Hippocampal formation (tissue), 2 donors: ENCODE measurements at regions not wholly inside any gene's neighbourhood (a gene's known extent, or its start where the extent isn't known, plus 50 kb on each side); places are given as distances from the start of the nearest gene placed in this dataset.

Experiments
- DNase-seq, 2 donors: peaks; one replicate each; lab custom pipeline; 2025; lab: John Stamatoyannopoulos, UW

GRCh38 chr3:106611841-106612240 lies 743.0 kb upstream of the CBLB start:
- DNase-seq: no peak

- no peak for DNase-seq
Measured at GRCh38 chr3:106616556-106616955, 747.7 kb upstream of the CBLB start.

GRCh38 chr3:106617276-106617675 lies 748.5 kb upstream of the CBLB start:
- DNase-seq: no peak

GRCh38 chr3:106620646-106621045 lies 751.8 kb upstream of the CBLB start:
- no peak for DNase-seq

- no peak for DNase-seq
Measured at GRCh38 chr3:106624154-106624553, 753.1 kb upstream of the CCDC54 start.

- DNase-seq: no peak
Measured at GRCh38 chr3:106628407-106628806, 748.8 kb upstream of the CCDC54 start.

DNA sequence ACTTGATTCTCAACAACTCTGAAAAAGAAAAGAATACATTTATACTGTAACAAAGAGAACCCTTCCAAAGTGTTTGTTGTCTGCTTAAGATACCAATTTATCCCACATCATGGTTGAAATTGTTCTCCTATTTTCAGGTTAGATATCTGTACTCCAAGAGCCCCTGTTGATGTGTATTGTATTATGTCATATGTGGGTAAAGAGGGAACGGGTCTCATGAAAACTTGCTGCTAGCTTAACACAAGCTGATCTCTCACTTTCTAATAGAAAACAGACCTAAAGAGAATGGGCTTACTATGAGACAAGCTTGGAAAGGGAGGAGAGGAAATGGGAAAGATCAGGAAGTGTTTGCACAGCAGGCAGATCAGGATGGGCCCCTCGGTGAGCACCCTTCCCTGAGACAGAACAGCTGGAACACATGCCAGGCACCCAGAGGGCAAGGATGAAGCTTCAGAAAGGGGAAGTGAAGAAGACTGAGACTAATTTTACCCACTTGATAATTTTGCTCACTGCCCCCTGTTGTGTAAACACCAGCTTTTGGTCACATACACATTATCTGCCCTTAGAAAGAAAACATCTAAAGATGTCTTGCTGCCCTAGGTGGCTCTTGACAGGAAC lies 747.9 kb upstream of the CCDC54 start:
- no peak for DNase-seq

- no peak for DNase-seq
Measured at GRCh38 chr3:106631373-106632108, 745.7 kb upstream of the CCDC54 start.

DNA sequence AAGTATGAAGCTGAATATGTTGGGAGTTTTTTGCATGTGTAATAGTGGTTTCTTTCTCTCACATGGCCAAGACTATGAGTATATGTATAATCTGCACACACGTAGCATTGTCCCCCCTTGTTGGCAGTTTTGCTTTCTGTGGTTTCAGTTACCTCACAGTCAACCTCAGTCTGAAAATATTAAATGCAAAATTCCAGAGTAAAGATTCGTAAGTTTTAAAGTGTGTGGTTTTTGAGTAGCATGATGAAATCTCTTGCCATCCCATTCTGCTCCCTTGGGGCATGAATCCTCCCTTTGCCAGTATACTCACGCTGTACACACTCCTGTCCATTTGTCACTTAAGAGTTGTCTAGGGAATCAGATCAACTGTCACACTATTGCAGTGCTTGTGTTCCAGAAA lies 742.0 kb upstream of the CCDC54 start:
- no peak for DNase-seq

- no peak for DNase-seq
Measured at GRCh38 chr3:106635826-106636225, 741.4 kb upstream of the CCDC54 start.

DNA sequence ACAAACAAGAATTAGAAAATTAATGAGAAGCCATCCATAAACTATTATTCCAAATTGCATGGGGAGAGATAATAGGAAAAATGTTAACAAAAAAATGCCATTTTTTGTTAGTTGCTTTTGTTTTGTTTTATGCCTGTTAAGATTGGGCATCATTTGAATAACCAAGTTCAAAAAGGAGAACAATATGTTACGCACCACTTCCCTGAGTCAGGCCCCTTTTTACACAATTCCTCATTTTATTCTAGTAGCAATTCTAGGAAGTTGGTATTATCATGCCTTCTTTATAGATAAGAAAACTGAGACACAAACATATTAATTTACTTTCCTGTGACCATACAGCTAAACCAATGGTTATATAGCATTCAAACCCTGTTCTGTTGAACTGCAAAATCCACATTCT lies 736.9 kb upstream of the CCDC54 start:
- no peak for DNase-seq

DNA sequence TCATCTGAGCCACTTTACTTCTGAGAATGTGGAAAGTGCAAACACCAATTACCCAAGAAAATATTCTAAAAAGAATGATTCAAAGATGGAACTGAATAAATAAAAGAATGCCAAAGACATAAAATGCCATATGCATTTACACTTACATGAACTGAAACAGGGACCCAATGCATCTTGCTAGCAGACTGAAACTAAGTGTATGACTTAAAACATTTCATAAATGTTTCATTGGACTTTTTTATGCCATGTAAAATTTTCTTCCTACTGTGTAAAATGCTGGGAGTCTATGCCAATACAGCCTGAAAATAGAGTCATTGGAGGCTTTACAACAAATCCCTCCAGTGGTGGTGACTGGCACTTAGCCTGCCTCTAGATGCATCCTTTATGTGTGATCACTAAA lies 735.1 kb upstream of the CCDC54 start:
- no peak for DNase-seq

GRCh38 chr3:106643684-106644161 lies 733.5 kb upstream of the CCDC54 start:
- no peak for DNase-seq

GRCh38 chr3:106673926-106674569 lies 703.2 kb upstream of the CCDC54 start:
- no peak for DNase-seq

- no peak for DNase-seq
Measured at GRCh38 chr3:106675451-106675850, 701.8 kb upstream of the CCDC54 start.

DNA sequence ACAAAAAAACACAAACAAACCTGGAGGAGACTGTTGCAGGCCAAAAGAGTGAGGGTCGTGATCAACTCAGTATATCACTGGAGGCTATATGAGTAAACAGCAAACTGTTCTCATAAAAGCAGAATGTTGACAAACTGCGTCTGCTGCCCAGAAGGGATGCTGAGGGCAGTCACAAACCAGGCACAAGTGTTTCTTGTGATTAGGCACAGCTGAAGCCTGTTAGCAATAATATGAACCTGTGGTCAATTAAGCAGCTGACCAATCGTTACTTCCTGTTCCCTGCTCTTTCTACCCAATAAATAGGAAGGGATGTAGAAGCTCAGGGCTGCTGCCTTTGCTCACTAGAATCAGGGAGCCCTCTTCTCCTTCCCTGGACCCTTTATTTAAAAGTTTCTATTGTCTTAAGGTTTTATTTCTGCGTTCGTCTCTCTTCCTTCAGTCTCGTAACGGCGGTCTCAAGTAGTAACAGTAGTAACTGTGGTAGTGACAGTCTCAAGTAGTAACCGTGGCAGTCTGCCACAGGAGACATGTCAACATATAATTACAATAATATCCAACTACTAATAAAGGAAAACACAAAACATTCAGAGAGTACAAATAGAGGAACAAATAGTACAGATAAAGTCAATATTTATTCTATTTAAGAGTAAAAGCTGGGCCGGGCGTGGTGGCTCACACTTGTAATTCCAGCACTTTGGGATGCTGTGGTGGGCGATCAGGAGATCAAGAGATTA lies 698.4 kb upstream of the CCDC54 start:
- DNase-seq: no peak

- DNase-seq: no peak
Measured at GRCh38 chr3:106683953-106684620, 693.2 kb upstream of the CCDC54 start.

- DNase-seq: no peak
Measured at GRCh38 chr3:106685745-106686144, 691.5 kb upstream of the CCDC54 start.

- DNase-seq: no peak
Measured at GRCh38 chr3:106687905-106688304, 689.3 kb upstream of the CCDC54 start.

DNA sequence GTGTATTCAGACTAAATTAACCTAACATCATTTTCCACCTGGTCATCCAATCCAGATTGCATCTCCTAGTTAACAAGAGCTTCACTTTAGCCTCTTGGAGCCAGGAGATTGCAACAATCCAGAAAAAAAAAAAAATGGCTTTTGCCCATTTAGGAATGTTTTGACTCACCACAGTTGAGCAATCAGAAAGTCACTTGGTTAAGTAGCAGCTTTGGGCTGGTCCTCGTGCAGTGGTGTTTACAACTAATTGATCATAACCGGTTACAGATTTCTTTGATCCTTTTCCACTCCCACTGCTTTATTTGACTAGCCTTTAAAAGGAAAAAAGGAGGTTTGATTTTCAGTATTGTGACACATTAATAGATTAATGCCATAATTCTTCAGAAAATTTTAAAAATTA lies 688.8 kb upstream of the CCDC54 start:
- no peak for DNase-seq

- no peak for DNase-seq
Measured at GRCh38 chr3:106691476-106691875, 685.8 kb upstream of the CCDC54 start.

- DNase-seq: no peak
Measured at GRCh38 chr3:106692624-106693023, 684.6 kb upstream of the CCDC54 start.
